NCI-H748 treated with DMSO at 0.1 percent for 48 hours (cell line): ENCODE measurements at regions not wholly inside any gene's neighbourhood (a gene's known extent, or its start where the extent isn't known, plus 50 kb on each side); places are given as distances from the start of the nearest gene placed in this dataset.

Source experiments
- DNase-seq: peaks from one replicate; lab custom pipeline; 2025; lab: John Stamatoyannopoulos, UW

- DNase-seq = no peak
Measured at GRCh38 chr4:62899646-62900364, 1509.4 kb downstream of the TECRL start.

- no peak for DNase-seq
Measured at GRCh38 chr4:62898115-62898514, 1511.1 kb downstream of the TECRL start.

GRCh38 chr4:62896721-62897120 lies 1512.5 kb downstream of the TECRL start:
- no peak for DNase-seq

- no peak for DNase-seq
Measured at GRCh38 chr4:62881901-62882300, 1527.3 kb downstream of the TECRL start.

- no peak for DNase-seq
Measured at GRCh38 chr4:62881210-62881609, 1528.0 kb downstream of the TECRL start.

GRCh38 chr4:62872856-62873255 lies 1536.4 kb downstream of the TECRL start:
- no peak for DNase-seq

- no peak for DNase-seq
Measured at GRCh38 chr4:62871078-62871477, 1538.2 kb downstream of the TECRL start.

- DNase-seq = no peak
Measured at GRCh38 chr4:62870451-62870850, 1538.8 kb downstream of the TECRL start.

GRCh38 chr4:62865261-62865660 lies 1544.0 kb downstream of the TECRL start:
- no peak for DNase-seq

GRCh38 chr4:62849696-62850095 lies 1559.6 kb downstream of the TECRL start:
- no peak for DNase-seq

- DNase-seq = no peak
Measured at GRCh38 chr4:62835631-62836030, 1573.6 kb downstream of the TECRL start.

- no peak for DNase-seq
Measured at GRCh38 chr4:62822306-62822705, 1586.9 kb downstream of the TECRL start.

- DNase-seq = no peak
Measured at GRCh38 chr4:62816566-62816965, 1592.7 kb downstream of the TECRL start.

- no peak for DNase-seq
Measured at GRCh38 chr4:62814510-62815047, 1594.7 kb downstream of the TECRL start.

- no peak for DNase-seq
Measured at GRCh38 chr4:62806816-62807215, 1602.4 kb downstream of the TECRL start.

- DNase-seq = no peak
Measured at GRCh38 chr4:62804075-62804474, 1603.9 kb downstream of the ADGRL3 start.

- DNase-seq = no peak
Measured at GRCh38 chr4:62797221-62797620, 1597.1 kb downstream of the ADGRL3 start.

- DNase-seq = no peak
Measured at GRCh38 chr4:62791386-62791785, 1591.3 kb downstream of the ADGRL3 start.

- DNase-seq = no peak
Measured at GRCh38 chr4:62771983-62772557, 1571.9 kb downstream of the ADGRL3 start.

- DNase-seq = no peak
Measured at GRCh38 chr4:62740296-62740695, 1540.2 kb downstream of the ADGRL3 start.

- DNase-seq = no peak
Measured at GRCh38 chr4:62717154-62717553, 1517.0 kb downstream of the ADGRL3 start.

GRCh38 chr4:62711575-62711974 lies 1511.4 kb downstream of the ADGRL3 start:
- DNase-seq = no peak

- peak; percentile 30 for DNase-seq
Measured at GRCh38 chr4:62709618-62710252, 1509.6 kb downstream of the ADGRL3 start.
